Panc1 (cell line): ENCODE measurements at regions not wholly inside any gene's neighbourhood (a gene's known extent, or its start where the extent isn't known, plus 50 kb on each side); places are given as distances from the start of the nearest gene placed in this dataset.
"Not testable (repeated sequence)": the region's sequence is repeated elsewhere in the genome, so short reads cannot be mapped to it uniquely, and the experiment has no call there.

ENCODE experiments used
- ATAC-seq: fragments of 200-7000 bp; cut with Tn5 transposase; 2 replicates; pipeline ENCODE4 v1.9.1; 2020; ENCODE audit warnings: mild to moderate bottlenecking, moderate library complexity
- BruUV-seq: library from RNA; stranded (reverse); fragments of 400-500 nt; replicated peaks from 2 replicates; lab custom pipeline; 2021; lab: Mats Ljungman, UMichigan
- CTCF ChIA-PET: fragments of 300-600 bp; sonication (Branson Sonifier 250); formaldehyde crosslinking; loops from one replicate; lab custom pipeline; 2022; ENCODE audit warnings: antibody characterized with exemption; lab: Charles Lee
- POLR2A ChIA-PET: fragments of 300-600 bp; sonication (Branson Sonifier 250); formaldehyde crosslinking; loops from one replicate; lab custom pipeline; 2022; ENCODE audit warnings: antibody characterized with exemption; lab: Charles Lee
- DNase-seq: peaks from one replicate; pipeline ENCODE4 v3.0.0-alpha.2; 2010; ENCODE audit warnings: low read depth, low spot score
- H3K27ac ChIP-seq: 2 replicates; pipeline ENCODE4 v1.5.1; 2011; ENCODE audit warnings: mild to moderate bottlenecking, low read length, inconsistent platforms
- H3K27me3 ChIP-seq: fragments of 200-500 bp; sonication (Bioruptor generic); 2 replicates; pipeline ENCODE4 v1.6.0; 2014; ENCODE audit warnings: low read length, inconsistent platforms; ENCODE audit not compliant: control insufficient read depth, insufficient read depth
- H3K36me3 ChIP-seq: fragments of 200-500 bp; sonication (Bioruptor generic); 2 replicates; pipeline ENCODE4 v1.5.1; 2014; ENCODE audit warnings: inconsistent platforms, mild to moderate bottlenecking, low read length, moderate library complexity; ENCODE audit not compliant: control insufficient read depth, insufficient read depth
- H3K4me1 ChIP-seq: 2 replicates; pipeline ENCODE4 v1.5.1; 2011; ENCODE audit warnings: inconsistent platforms, mild to moderate bottlenecking, low read length, moderate library complexity; ENCODE audit not compliant: control insufficient read depth, insufficient read depth
- H3K4me3 ChIP-seq, 2 experiments: 2 replicates each; pipeline ENCODE4 v1.5.1; 2011 to 2012; ENCODE audit warnings: low read depth in 2 of 2, low read length in 2 of 2, mild to moderate bottlenecking in 2 of 2, inconsistent platforms in 1 of 2, moderate library complexity in 1 of 2
- H3K9me3 ChIP-seq: fragments of 200-500 bp; sonication (Bioruptor generic); 2 replicates; pipeline ENCODE4 v1.5.1; 2014; ENCODE audit warnings: low read depth, mild to moderate bottlenecking, inconsistent platforms, low read length, moderate library complexity; ENCODE audit not compliant: control insufficient read depth, insufficient read depth
- POLR2AphosphoS5 ChIP-seq: IDR thresholded peaks from 2 replicates; pipeline ENCODE4 v1.6.1; 2012; ENCODE audit warnings: mild to moderate bottlenecking, low read depth, low read length, moderate library complexity
- SIN3A ChIP-seq: IDR thresholded peaks from 2 replicates; pipeline ENCODE4 v1.6.1; 2012; ENCODE audit warnings: low read depth, mild to moderate bottlenecking, low read length, moderate library complexity, borderline replicate concordance; ENCODE audit not compliant: insufficient read depth
- TCF7L2 ChIP-seq: IDR thresholded peaks from 2 replicates; pipeline ENCODE4 v1.6.1; 2011; ENCODE audit warnings: mild to moderate bottlenecking, low read depth, low read length, inconsistent platforms
- in situ Hi-C: cut with HindIII; loops from 2 replicates; pipeline ENCODE4 v1.10.0; 2016; ENCODE audit warnings: low sequenced_read_pairs, low pct_unique_long_range_greater_than_20kb
- intact Hi-C: fragments of 100-400 bp; cut with micrococcal nuclease; formaldehyde crosslinking; loops from one replicate; pipeline ENCODE4 v1.10.0; 2022; ENCODE audit not compliant: unreplicated experiment
- TF ChIP-seq, protein P1 (sequence below), 2 experiments: IDR thresholded peaks; 2 replicates each; pipeline ENCODE4 v1.6.1; 2011 to 2012; ENCODE audit warnings: low read depth in 2 of 2, control low read depth in 1 of 2, low read length in 1 of 2, mild to moderate bottlenecking in 1 of 2, moderate library complexity in 1 of 2; ENCODE audit not compliant: insufficient read depth in 1 of 2
- TF ChIP-seq, protein P2 (sequence below): fragments of 450-650 bp; IDR thresholded peaks from 2 replicates; pipeline ENCODE4 v1.5.1; 2017; ENCODE audit warnings: mild to moderate bottlenecking

DNA sequence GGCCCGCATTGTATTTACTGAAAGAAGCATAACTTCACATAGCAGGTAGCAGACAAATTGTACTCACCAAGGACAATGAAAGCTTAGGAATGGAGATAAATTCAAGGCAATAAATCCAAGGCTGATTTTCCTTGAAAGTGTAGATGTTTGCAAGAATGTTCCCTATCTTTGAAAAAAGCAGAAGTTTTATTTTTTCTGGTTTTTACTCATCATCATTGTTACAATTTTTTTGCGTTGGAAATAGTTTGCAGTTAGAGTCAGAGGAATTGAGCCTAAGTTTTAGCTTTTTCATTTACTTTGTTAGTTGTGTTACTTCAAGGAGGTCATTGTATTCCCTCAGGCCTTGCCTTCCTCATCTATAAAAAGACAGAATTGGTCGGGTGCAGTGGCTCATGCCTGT, 213.9 kb upstream of the TBL1XR1 start:
- no peak for DNase-seq
- POLR2A ChIA-PET, result interaction anchor here (0.6 kb wide), 1 partner anchor 735 kb away, joined by 3 read pairs; no protein-coding TSS in a partner anchor
- in situ Hi-C loops (no loop called here), intact Hi-C loops (no loop called here)
- ATAC-seq, result no peak
- Histone ChIP-seq H3K4me3 (no peak overlapping the region), H3K36me3 (no peaks in the 10 kb centered on the region), H3K9me3 (no peaks in the 10 kb centered on the region), H3K4me1 (0 out of 2 replicates have a peak, but pooled peaks cover 5% of the 10 kb centered on the region), H3K27me3 (no peaks in the 10 kb centered on the region), H3K27ac (peak overlapping the region; percentile 51; the same call in 1 of the 2 replicates)
- TF ChIP-seq TCF7L2, result no peak
- no peak for TF ChIP-seq SIN3A
- no peak for TF ChIP-seq POLR2AphosphoS5
- TF ChIP-seq, protein P1, sequence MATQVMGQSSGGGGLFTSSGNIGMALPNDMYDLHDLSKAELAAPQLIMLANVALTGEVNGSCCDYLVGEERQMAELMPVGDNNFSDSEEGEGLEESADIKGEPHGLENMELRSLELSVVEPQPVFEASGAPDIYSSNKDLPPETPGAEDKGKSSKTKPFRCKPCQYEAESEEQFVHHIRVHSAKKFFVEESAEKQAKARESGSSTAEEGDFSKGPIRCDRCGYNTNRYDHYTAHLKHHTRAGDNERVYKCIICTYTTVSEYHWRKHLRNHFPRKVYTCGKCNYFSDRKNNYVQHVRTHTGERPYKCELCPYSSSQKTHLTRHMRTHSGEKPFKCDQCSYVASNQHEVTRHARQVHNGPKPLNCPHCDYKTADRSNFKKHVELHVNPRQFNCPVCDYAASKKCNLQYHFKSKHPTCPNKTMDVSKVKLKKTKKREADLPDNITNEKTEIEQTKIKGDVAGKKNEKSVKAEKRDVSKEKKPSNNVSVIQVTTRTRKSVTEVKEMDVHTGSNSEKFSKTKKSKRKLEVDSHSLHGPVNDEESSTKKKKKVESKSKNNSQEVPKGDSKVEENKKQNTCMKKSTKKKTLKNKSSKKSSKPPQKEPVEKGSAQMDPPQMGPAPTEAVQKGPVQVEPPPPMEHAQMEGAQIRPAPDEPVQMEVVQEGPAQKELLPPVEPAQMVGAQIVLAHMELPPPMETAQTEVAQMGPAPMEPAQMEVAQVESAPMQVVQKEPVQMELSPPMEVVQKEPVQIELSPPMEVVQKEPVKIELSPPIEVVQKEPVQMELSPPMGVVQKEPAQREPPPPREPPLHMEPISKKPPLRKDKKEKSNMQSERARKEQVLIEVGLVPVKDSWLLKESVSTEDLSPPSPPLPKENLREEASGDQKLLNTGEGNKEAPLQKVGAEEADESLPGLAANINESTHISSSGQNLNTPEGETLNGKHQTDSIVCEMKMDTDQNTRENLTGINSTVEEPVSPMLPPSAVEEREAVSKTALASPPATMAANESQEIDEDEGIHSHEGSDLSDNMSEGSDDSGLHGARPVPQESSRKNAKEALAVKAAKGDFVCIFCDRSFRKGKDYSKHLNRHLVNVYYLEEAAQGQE (IDR thresholded peaks at IDR 0.05; ENCODE audit: insufficient read depth in 1 of 2, low read depth in 2 of 2, low read length in 1 of 2), result no peak
- TF ChIP-seq, protein P2, sequence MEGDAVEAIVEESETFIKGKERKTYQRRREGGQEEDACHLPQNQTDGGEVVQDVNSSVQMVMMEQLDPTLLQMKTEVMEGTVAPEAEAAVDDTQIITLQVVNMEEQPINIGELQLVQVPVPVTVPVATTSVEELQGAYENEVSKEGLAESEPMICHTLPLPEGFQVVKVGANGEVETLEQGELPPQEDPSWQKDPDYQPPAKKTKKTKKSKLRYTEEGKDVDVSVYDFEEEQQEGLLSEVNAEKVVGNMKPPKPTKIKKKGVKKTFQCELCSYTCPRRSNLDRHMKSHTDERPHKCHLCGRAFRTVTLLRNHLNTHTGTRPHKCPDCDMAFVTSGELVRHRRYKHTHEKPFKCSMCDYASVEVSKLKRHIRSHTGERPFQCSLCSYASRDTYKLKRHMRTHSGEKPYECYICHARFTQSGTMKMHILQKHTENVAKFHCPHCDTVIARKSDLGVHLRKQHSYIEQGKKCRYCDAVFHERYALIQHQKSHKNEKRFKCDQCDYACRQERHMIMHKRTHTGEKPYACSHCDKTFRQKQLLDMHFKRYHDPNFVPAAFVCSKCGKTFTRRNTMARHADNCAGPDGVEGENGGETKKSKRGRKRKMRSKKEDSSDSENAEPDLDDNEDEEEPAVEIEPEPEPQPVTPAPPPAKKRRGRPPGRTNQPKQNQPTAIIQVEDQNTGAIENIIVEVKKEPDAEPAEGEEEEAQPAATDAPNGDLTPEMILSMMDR, result no peak
- BruUV-seq, result no TSS peak
- CTCF ChIA-PET, result no interaction called here

DNA sequence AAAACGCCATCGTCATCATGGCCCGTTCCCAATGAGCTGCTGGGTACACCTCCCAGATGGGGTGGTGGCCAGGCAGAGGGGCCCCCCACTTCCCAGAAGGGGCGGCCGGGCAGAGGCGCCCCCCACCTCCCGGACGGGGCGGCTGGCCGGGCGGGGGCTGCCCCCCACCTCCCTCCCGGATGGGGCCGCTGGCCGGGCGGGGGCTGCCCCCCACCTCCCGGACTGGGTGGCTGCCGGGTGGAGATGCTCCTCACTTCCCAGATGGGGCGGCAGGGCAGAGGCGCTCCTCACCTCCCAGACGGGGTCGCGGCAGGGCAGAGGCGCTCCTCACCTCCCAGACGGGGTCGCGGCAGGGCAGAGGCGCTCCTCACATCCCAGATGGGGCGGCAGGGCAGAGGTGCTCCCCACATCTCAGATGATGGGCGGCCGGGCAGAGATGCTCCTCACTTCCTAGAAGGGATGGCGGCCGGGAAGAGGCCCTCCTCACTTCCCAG, 215.4 kb upstream of the TBL1XR1 start:
- ATAC-seq, in situ Hi-C loops, BruUV-seq, H3K27ac ChIP-seq, H3K9me3 ChIP-seq, H3K4me3 ChIP-seq, DNase-seq, H3K27me3 ChIP-seq, H3K4me1 ChIP-seq, intact Hi-C loops, CTCF ChIA-PET, POLR2A ChIA-PET, H3K36me3 ChIP-seq: not testable (repeated sequence)

DNA sequence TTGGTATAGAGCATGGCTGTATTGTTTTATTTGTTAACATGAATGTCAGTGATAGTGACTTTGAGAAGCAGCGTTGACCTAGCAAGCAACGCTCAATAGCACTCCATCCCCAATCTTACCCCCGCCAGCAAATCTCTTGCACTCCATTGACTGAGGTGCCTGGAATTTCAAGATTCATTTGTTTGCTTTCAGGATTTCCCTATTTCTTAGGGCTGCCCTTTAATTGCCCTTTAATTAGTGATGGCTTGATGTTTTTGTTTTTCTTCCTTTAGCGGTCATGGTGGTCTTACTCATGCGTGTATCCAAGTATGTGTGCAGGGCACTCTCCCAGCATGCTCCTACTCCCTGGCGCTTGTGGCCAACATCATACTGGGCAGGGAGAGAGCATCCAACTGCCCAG, 216.8 kb upstream of the TBL1XR1 start:
- POLR2A ChIA-PET, result no interaction called here
- in situ Hi-C loops, result no loop called here
- no peak for ATAC-seq
- no peak for DNase-seq
- 0 out of 2 replicates have a peak, but pooled peaks cover 5% of the 10 kb centered on the region for H3K4me1 ChIP-seq
- H3K36me3 ChIP-seq, result no peaks in the 10 kb centered on the region
- H3K9me3 ChIP-seq, result no peaks in the 10 kb centered on the region
- CTCF ChIA-PET, result no interaction called here
- TF ChIP-seq TCF7L2 (no peak), SIN3A (no peak), POLR2AphosphoS5 (no peak)
- TF ChIP-seq, protein P2, result no peak
- TF ChIP-seq, protein P1 (IDR thresholded peaks at IDR 0.05; ENCODE audit: insufficient read depth in 1 of 2, low read depth in 2 of 2, low read length in 1 of 2), result no peak
- BruUV-seq, result no TSS peak
- intact Hi-C loops, result no loop called here
- no peak overlapping the region for H3K4me3 ChIP-seq
- H3K27me3 ChIP-seq, result no peaks in the 10 kb centered on the region
- H3K27ac ChIP-seq, result peak overlapping the region; percentile 30; the same call in 1 of the 2 replicates
